ENCODE measurements at regions not wholly inside any gene's neighbourhood (a gene's known extent, or its start where the extent isn't known, plus 50 kb on each side); places are given as distances from the start of the nearest gene placed in this dataset.

DNA sequence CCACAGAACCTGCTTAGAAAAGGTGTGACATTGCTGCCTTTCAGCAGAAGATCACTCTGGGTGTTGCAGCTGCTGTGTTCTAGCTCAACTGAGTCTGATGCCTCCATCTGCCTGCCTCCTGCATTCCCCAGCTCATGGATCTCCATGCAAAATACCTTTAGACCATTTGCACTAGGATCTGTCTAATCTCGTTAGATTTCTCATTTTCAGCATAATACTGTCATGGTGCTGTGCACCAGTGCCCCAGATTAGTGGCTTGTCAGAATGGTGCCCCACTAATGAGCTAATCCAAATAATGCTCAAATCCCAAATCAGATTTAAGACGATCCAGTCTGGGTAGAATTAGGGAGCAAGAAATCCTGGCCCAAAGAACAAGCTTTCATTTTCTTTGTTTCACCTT lies 284.4 kb upstream of the PARD3B start:
- Histone ChIP-seq H3K9ac (ENCODE audit: insufficient read length) (no peak overlapping the region), H3K4me3 (no peak overlapping the region), H3K36me3 (ENCODE audit: insufficient read depth, low read length) (no peaks in the 10 kb centered on the region), H3K9me3 (ENCODE audit: low read depth, low read length) (no peaks in the 10 kb centered on the region), H3K27ac (no peak overlapping the region)
- TF ChIP-seq POLR2AphosphoS5 (IDR thresholded peaks at IDR 0.05; ENCODE audit: borderline replicate concordance, low read depth, low read length) (no peak), EZH2 (IDR thresholded peaks at IDR 0.05) (no peak), FOXP2 (optimal IDR thresholded peaks at IDR 0.05; ENCODE audit: control extremely low read depth, extremely low read length, insufficient read depth) (no peak)
- DNase-seq (ENCODE audit: low read depth, low spot score): no peak

- no peak overlapping the region for H3K27ac ChIP-seq
- no peak for DNase-seq (ENCODE audit: low read depth, low spot score)
- H3K36me3 ChIP-seq (ENCODE audit: insufficient read depth, low read length): no peaks in the 10 kb centered on the region
- H3K9me3 ChIP-seq (ENCODE audit: low read depth, low read length): no peaks in the 10 kb centered on the region
- no peak overlapping the region for H3K4me3 ChIP-seq
- no peak overlapping the region for H3K9ac ChIP-seq (ENCODE audit: insufficient read length)
- TF ChIP-seq EZH2 (IDR thresholded peaks at IDR 0.05) (no peak), POLR2AphosphoS5 (IDR thresholded peaks at IDR 0.05; ENCODE audit: borderline replicate concordance, low read depth, low read length) (no peak), FOXP2 (optimal IDR thresholded peaks at IDR 0.05; ENCODE audit: control extremely low read depth, extremely low read length, insufficient read depth) (no peak)
These were observed 283.4 kb upstream of the PARD3B start for GRCh38 chr2:204261846-204262245.

- Histone ChIP-seq H3K36me3 (ENCODE audit: insufficient read depth, low read length) (no peaks in the 10 kb centered on the region), H3K9me3 (ENCODE audit: low read depth, low read length) (no peaks in the 10 kb centered on the region), H3K4me3 (peak overlapping the region; percentile 3; the same call in 1 of the 2 replicates), H3K9ac (ENCODE audit: insufficient read length) (no peak overlapping the region), H3K27ac (no peak overlapping the region)
- DNase-seq (ENCODE audit: low read depth, low spot score): no peak
- TF ChIP-seq FOXP2 (optimal IDR thresholded peaks at IDR 0.05; ENCODE audit: control extremely low read depth, extremely low read length, insufficient read depth) (no peak), EZH2 (IDR thresholded peaks at IDR 0.05) (no peak), POLR2AphosphoS5 (IDR thresholded peaks at IDR 0.05; ENCODE audit: borderline replicate concordance, low read depth, low read length) (no peak)
These were observed 281.2 kb upstream of the PARD3B start for GRCh38 chr2:204264085-204264553.

GRCh38 chr2:204264621-204265140 lies 280.6 kb upstream of the PARD3B start:
- no peak overlapping the region for H3K27ac ChIP-seq
- no peak for DNase-seq (ENCODE audit: low read depth, low spot score)
- no peak overlapping the region for H3K4me3 ChIP-seq
- no peaks in the 10 kb centered on the region for H3K9me3 ChIP-seq (ENCODE audit: low read depth, low read length)
- no peaks in the 10 kb centered on the region for H3K36me3 ChIP-seq (ENCODE audit: insufficient read depth, low read length)
- H3K9ac ChIP-seq (ENCODE audit: insufficient read length): no peak overlapping the region
- TF ChIP-seq POLR2AphosphoS5 (IDR thresholded peaks at IDR 0.05; ENCODE audit: borderline replicate concordance, low read depth, low read length) (no peak), EZH2 (IDR thresholded peaks at IDR 0.05) (no peak), FOXP2 (optimal IDR thresholded peaks at IDR 0.05; ENCODE audit: control extremely low read depth, extremely low read length, insufficient read depth) (no peak)

- H3K36me3 ChIP-seq (ENCODE audit: insufficient read depth, low read length): no peaks in the 10 kb centered on the region
- no peak overlapping the region for H3K4me3 ChIP-seq
- TF ChIP-seq FOXP2 (optimal IDR thresholded peaks at IDR 0.05; ENCODE audit: control extremely low read depth, extremely low read length, insufficient read depth): no peak
- TF ChIP-seq EZH2 (IDR thresholded peaks at IDR 0.05): no peak
- TF ChIP-seq POLR2AphosphoS5 (IDR thresholded peaks at IDR 0.05; ENCODE audit: borderline replicate concordance, low read depth, low read length): no peak
- H3K9me3 ChIP-seq (ENCODE audit: low read depth, low read length): no peaks in the 10 kb centered on the region
- H3K27ac ChIP-seq: no peak overlapping the region
- H3K9ac ChIP-seq (ENCODE audit: insufficient read length): no peak overlapping the region
- no peak for DNase-seq (ENCODE audit: low read depth, low spot score)
These were observed 279.5 kb upstream of the PARD3B start for GRCh38 chr2:204265681-204266181.

DNA sequence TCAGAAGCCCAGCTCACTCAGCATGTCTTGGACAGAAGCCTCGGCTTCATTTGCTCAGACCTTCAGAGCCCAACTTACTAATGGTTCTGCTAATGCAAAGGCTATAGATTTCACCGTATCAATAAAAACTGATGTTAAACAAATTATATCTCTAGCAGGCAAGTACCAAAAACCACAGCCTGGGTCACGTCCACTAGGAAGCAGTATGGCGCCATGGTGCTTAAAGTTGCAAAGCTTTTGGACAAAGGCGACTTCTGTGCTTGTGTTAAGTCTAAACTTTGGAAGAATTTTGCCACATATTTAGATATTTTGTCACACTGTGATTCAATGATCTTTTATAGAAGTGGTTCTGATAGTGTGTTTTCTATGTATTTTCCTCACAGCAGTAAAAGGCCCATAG lies 276.8 kb upstream of the PARD3B start:
- Histone ChIP-seq H3K4me3 (no peak overlapping the region), H3K9ac (ENCODE audit: insufficient read length) (no peak overlapping the region), H3K27ac (no peak overlapping the region), H3K9me3 (ENCODE audit: low read depth, low read length) (no peaks in the 10 kb centered on the region), H3K36me3 (ENCODE audit: insufficient read depth, low read length) (no peaks in the 10 kb centered on the region)
- DNase-seq (ENCODE audit: low read depth, low spot score): no peak
- no peak for TF ChIP-seq EZH2 (IDR thresholded peaks at IDR 0.05)
- TF ChIP-seq POLR2AphosphoS5 (IDR thresholded peaks at IDR 0.05; ENCODE audit: borderline replicate concordance, low read depth, low read length): no peak
- no peak for TF ChIP-seq FOXP2 (optimal IDR thresholded peaks at IDR 0.05; ENCODE audit: control extremely low read depth, extremely low read length, insufficient read depth)

- H3K36me3 ChIP-seq (ENCODE audit: insufficient read depth, low read length): no peaks in the 10 kb centered on the region
- TF ChIP-seq POLR2AphosphoS5 (IDR thresholded peaks at IDR 0.05; ENCODE audit: borderline replicate concordance, low read depth, low read length): no peak
- TF ChIP-seq EZH2 (IDR thresholded peaks at IDR 0.05): no peak
- TF ChIP-seq FOXP2 (optimal IDR thresholded peaks at IDR 0.05; ENCODE audit: control extremely low read depth, extremely low read length, insufficient read depth): no peak
These were observed 276.3 kb upstream of the PARD3B start for GRCh38 chr2:204268971-204269370.

DNA sequence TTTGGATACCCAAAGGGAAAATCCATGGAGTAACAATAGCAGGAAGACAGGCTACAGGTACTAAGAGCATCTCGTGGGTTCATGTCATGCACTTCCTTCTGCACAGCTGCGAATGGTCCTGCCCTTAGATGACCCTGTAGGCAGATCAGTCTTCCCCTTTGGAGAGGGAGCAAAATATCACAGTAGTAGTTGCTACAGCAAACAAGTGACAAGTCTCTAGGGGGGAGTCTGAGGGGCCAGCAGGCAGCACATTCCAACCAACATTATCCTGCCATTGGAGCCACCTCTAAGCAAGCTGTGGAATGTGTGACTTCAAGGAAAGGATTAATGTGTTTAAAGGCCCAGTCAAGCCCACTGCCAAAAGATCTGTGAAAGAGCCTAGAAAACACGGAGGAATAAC lies 273.2 kb upstream of the PARD3B start:
- Histone ChIP-seq H3K9ac (ENCODE audit: insufficient read length) (no peak overlapping the region), H3K4me3 (no peak overlapping the region), H3K27ac (no peak overlapping the region), H3K9me3 (ENCODE audit: low read depth, low read length) (no peaks in the 10 kb centered on the region), H3K36me3 (ENCODE audit: insufficient read depth, low read length) (no peaks in the 10 kb centered on the region)
- DNase-seq (ENCODE audit: low read depth, low spot score): no peak
- no peak for TF ChIP-seq POLR2AphosphoS5 (IDR thresholded peaks at IDR 0.05; ENCODE audit: borderline replicate concordance, low read depth, low read length)
- no peak for TF ChIP-seq EZH2 (IDR thresholded peaks at IDR 0.05)
- no peak for TF ChIP-seq FOXP2 (optimal IDR thresholded peaks at IDR 0.05; ENCODE audit: control extremely low read depth, extremely low read length, insufficient read depth)

More at GRCh38 chr2:204268971-204269370, 276.3 kb upstream of the PARD3B start:
- no peaks in the 10 kb centered on the region for H3K9me3 ChIP-seq (ENCODE audit: low read depth, low read length)
- no peak for DNase-seq (ENCODE audit: low read depth, low spot score)
- H3K9ac ChIP-seq (ENCODE audit: insufficient read length): no peak overlapping the region
- no peak overlapping the region for H3K4me3 ChIP-seq
- H3K27ac ChIP-seq: no peak overlapping the region
